PFSK-1 (cell line): ENCODE measurements at regions not wholly inside any gene's neighbourhood (a gene's known extent, or its start where the extent isn't known, plus 50 kb on each side); places are given as distances from the start of the nearest gene placed in this dataset.

Experiments
- FOXP2 ChIP-seq: optimal IDR thresholded peaks from 2 replicates; pipeline ENCODE3; 2011; ENCODE audit warnings: borderline replicate concordance, control low read depth, inconsistent platforms; ENCODE audit not compliant: insufficient read depth; ENCODE audit errors: extremely low read length, extremely low read depth
- POLR2AphosphoS5 ChIP-seq: IDR thresholded peaks from 2 replicates; pipeline ENCODE4 v1.6.1; 2012; ENCODE audit warnings: low read depth, mild to moderate bottlenecking, control low read depth, low read length, moderate library complexity
- SIN3A ChIP-seq: IDR thresholded peaks from 2 replicates; pipeline ENCODE4 v1.6.1; 2012; ENCODE audit warnings: mild to moderate bottlenecking, low read length, moderate library complexity, borderline replicate concordance; ENCODE audit not compliant: insufficient read depth
- TAF1 ChIP-seq: IDR thresholded peaks from 2 replicates; pipeline ENCODE4 v1.6.1; 2012; ENCODE audit warnings: low read length, control low read depth, borderline replicate concordance; ENCODE audit not compliant: insufficient read depth
- TF ChIP-seq, protein P1 (sequence below), 2 experiments: IDR thresholded peaks; 2 replicates each; pipeline versions ENCODE4 v1.6.1 to v1.8.0; 2011 to 2012; ENCODE audit warnings: low read depth in 2 of 2, low read length in 2 of 2, control low read depth in 1 of 2, inconsistent platforms in 1 of 2, mild to moderate bottlenecking in 1 of 2, moderate library complexity in 1 of 2; ENCODE audit not compliant: insufficient read depth in 1 of 2

DNA sequence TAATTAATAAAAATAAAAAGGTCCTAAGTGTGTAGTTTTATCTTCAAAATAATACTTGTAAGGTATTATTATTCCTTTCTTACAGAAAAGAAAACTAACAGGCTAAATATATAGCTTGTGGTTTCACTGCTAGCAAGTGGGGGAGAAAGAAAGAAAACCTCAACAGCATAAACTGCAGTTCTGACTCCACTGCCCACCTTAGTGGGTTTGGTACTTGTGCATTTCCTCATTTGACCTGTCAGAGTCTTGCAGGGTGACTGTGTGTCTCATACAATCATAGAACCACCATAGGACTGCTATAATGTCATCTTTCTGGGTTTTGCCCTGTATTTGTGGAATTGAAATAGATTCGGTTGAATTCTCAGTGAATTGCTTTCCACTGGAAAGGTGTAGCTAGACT, 94.7 kb upstream of the PUDP start:
- TF ChIP-seq TAF1 (no peak), POLR2AphosphoS5 (no peak), SIN3A (no peak), FOXP2 (no peak)
- TF ChIP-seq, protein P1, sequence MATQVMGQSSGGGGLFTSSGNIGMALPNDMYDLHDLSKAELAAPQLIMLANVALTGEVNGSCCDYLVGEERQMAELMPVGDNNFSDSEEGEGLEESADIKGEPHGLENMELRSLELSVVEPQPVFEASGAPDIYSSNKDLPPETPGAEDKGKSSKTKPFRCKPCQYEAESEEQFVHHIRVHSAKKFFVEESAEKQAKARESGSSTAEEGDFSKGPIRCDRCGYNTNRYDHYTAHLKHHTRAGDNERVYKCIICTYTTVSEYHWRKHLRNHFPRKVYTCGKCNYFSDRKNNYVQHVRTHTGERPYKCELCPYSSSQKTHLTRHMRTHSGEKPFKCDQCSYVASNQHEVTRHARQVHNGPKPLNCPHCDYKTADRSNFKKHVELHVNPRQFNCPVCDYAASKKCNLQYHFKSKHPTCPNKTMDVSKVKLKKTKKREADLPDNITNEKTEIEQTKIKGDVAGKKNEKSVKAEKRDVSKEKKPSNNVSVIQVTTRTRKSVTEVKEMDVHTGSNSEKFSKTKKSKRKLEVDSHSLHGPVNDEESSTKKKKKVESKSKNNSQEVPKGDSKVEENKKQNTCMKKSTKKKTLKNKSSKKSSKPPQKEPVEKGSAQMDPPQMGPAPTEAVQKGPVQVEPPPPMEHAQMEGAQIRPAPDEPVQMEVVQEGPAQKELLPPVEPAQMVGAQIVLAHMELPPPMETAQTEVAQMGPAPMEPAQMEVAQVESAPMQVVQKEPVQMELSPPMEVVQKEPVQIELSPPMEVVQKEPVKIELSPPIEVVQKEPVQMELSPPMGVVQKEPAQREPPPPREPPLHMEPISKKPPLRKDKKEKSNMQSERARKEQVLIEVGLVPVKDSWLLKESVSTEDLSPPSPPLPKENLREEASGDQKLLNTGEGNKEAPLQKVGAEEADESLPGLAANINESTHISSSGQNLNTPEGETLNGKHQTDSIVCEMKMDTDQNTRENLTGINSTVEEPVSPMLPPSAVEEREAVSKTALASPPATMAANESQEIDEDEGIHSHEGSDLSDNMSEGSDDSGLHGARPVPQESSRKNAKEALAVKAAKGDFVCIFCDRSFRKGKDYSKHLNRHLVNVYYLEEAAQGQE (IDR thresholded peaks at IDR 0.05; ENCODE audit: insufficient read depth in 1 of 2, low read depth in 2 of 2, low read length in 2 of 2) = no peak

- TF ChIP-seq TAF1 (no peak), FOXP2 (no peak), SIN3A (no peak), POLR2AphosphoS5 (no peak)
- TF ChIP-seq, protein P1 (IDR thresholded peaks at IDR 0.05; ENCODE audit: insufficient read depth in 1 of 2, low read depth in 2 of 2, low read length in 2 of 2) = no peak
Measured at GRCh38 chrX:7240929-7241328, 93.0 kb upstream of the PUDP start.

DNA sequence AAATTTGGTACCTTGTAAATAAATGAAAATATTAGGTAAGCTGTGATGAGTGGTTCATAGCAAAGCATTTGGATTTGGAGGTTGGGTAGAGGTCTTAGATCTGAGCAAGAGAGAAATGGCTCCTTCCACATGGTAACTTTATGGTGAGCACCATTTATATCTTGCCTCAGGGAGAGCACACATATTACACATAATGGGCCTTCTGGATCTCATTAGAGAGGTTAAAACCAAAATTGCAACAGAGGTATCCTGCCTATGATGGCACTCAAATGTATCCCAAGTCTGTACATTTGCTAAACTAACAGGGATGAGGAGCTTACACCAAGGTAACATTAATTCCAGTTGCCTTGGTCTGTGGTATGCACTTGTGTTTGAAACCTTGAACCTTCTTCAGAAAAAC, 87.1 kb upstream of the PUDP start:
- TF ChIP-seq TAF1 (no peak), SIN3A (no peak), FOXP2 (no peak), POLR2AphosphoS5 (no peak)
- TF ChIP-seq, protein P1 (IDR thresholded peaks at IDR 0.05; ENCODE audit: insufficient read depth in 1 of 2, low read depth in 2 of 2, low read length in 2 of 2) = no peak

GRCh38 chrX:7233580-7234406, 85.8 kb upstream of the PUDP start:
- no peak for TF ChIP-seq POLR2AphosphoS5
- no peak for TF ChIP-seq TAF1
- TF ChIP-seq, protein P1 (IDR thresholded peaks at IDR 0.05; ENCODE audit: insufficient read depth in 1 of 2, low read depth in 2 of 2, low read length in 2 of 2) = no peak
- no peak for TF ChIP-seq FOXP2
- no peak for TF ChIP-seq SIN3A
